Hematopoietic multipotent progenitor cell treated with erythropoietin and hydrocortisone succinate and interleukin-3 and kit ligand, for 4 days (in vitro differentiated cells): ENCODE measurements at regions not wholly inside any gene's neighbourhood (a gene's known extent, or its start where the extent isn't known, plus 50 kb on each side); places are given as distances from the start of the nearest gene placed in this dataset.

Experiments used
- DNase-seq: peaks from one replicate; pipeline ENCODE4 v3.0.0-alpha.2; 2015

- DNase-seq: no peak
These were observed 250.8 kb upstream of the THBS1 start for GRCh38 chr15:39330061-39330460.

- no peak for DNase-seq
These were observed 249.3 kb upstream of the THBS1 start for GRCh38 chr15:39331584-39331983.

- DNase-seq: no peak
These were observed 248.0 kb upstream of the THBS1 start for GRCh38 chr15:39332846-39333245.

- no peak for DNase-seq
These were observed 247.5 kb upstream of the THBS1 start for GRCh38 chr15:39333393-39333792.

- no peak for DNase-seq
These were observed 247.0 kb upstream of the THBS1 start for GRCh38 chr15:39333896-39334295.

GRCh38 chr15:39336926-39337325 is 244.0 kb upstream of the THBS1 start:
- DNase-seq: no peak

GRCh38 chr15:39338251-39338650 is 242.6 kb upstream of the THBS1 start:
- DNase-seq: no peak

- DNase-seq: no peak
These were observed 239.8 kb upstream of the THBS1 start for GRCh38 chr15:39340903-39341645.

- DNase-seq: no peak
These were observed 236.2 kb upstream of the THBS1 start for GRCh38 chr15:39344662-39345141.

- no peak for DNase-seq
These were observed 235.7 kb upstream of the THBS1 start for GRCh38 chr15:39345176-39345575.

- no peak for DNase-seq
These were observed 233.4 kb upstream of the THBS1 start for GRCh38 chr15:39347453-39347852.

GRCh38 chr15:39350785-39351184 is 230.1 kb upstream of the THBS1 start:
- DNase-seq: no peak

- DNase-seq: peak; percentile 14
These were observed 226.7 kb upstream of the THBS1 start for GRCh38 chr15:39354189-39354588.

- peak; percentile 25 for DNase-seq
These were observed 223.2 kb upstream of the THBS1 start for GRCh38 chr15:39357480-39358268.

GRCh38 chr15:39358441-39359041 is 222.3 kb upstream of the THBS1 start:
- peak; percentile 92 for DNase-seq

- no peak for DNase-seq
These were observed 221.1 kb upstream of the THBS1 start for GRCh38 chr15:39359771-39360170.

- DNase-seq: no peak
These were observed 220.4 kb upstream of the THBS1 start for GRCh38 chr15:39360452-39360851.

GRCh38 chr15:39361497-39361896 is 219.4 kb upstream of the THBS1 start:
- peak; percentile 4 for DNase-seq

GRCh38 chr15:39362821-39363561 is 217.9 kb upstream of the THBS1 start:
- DNase-seq: no peak

- no peak for DNase-seq
These were observed 216.9 kb upstream of the THBS1 start for GRCh38 chr15:39363761-39364586.

GRCh38 chr15:39364721-39365120 is 216.2 kb upstream of the THBS1 start:
- DNase-seq: no peak

GRCh38 chr15:39365161-39365560 is 215.7 kb upstream of the THBS1 start:
- DNase-seq: no peak
